ENCODE measurements at regions not wholly inside any gene's neighbourhood (a gene's known extent, or its start where the extent isn't known, plus 50 kb on each side); places are given as distances from the start of the nearest gene placed in this dataset.

- TF ChIP-seq CTCF (optimal IDR thresholded peaks at IDR 0.05 in 1 of 3, IDR thresholded peaks at IDR 0.05 in 1 of 3, conservative IDR thresholded peaks at IDR 0.05 in 1 of 3; ENCODE audit: extremely low read depth in 1 of 3, insufficient read depth in 2 of 3, low read length in 3 of 3): no peak
- no peak for TF ChIP-seq EZH2 (IDR thresholded peaks at IDR 0.05; ENCODE audit: low read length)
These were observed 283.4 kb downstream of the PRELID2 start for GRCh38 chr5:145551714-145552113.

Data from keratinocyte (primary cell).